Neutrophil (primary cell): ENCODE measurements at regions not wholly inside any gene's neighbourhood (a gene's known extent, or its start where the extent isn't known, plus 50 kb on each side); places are given as distances from the start of the nearest gene placed in this dataset.

Experiments
- H3K27ac ChIP-seq: fragments of 200-600 bp; sonication (generic); 2 replicates; pipeline ENCODE4 v1.5.1; 2016; ENCODE audit warnings: mild to moderate bottlenecking, moderate library complexity
- H3K27me3 ChIP-seq: fragments of 200-600 bp; sonication (generic); 2 replicates; pipeline ENCODE4 v1.6.0; 2016; ENCODE audit warnings: mild to moderate bottlenecking
- H3K36me3 ChIP-seq: fragments of 200-600 bp; sonication (generic); 2 replicates; pipeline ENCODE4 v1.5.1; 2017
- H3K4me1 ChIP-seq, 2 experiments: fragments of 200-600 bp in 1 of 2; sonication (generic) in 1 of 2; 1 replicate in 1 of 2; 2 replicates in 1 of 2; pipeline versions ENCODE4 v1.5.1 to v1.6.1; 2013 to 2016; ENCODE audit warnings: low read depth in 1 of 2, low read length in 1 of 2, mild to moderate bottlenecking in 1 of 2, moderate library complexity in 1 of 2; ENCODE audit not compliant: control insufficient read depth in 1 of 2, insufficient read depth in 1 of 2
- H3K4me3 ChIP-seq, 2 experiments: fragments of 200-600 bp in 1 of 2; sonication (generic) in 1 of 2; 1 replicate in 1 of 2; 2 replicates in 1 of 2; pipeline ENCODE4 v1.5.1; 2013 to 2016; ENCODE audit warnings: low read depth in 1 of 2, low read length in 1 of 2, mild to moderate bottlenecking in 1 of 2, moderate library complexity in 1 of 2
- H3K9me3 ChIP-seq: fragments of 200-600 bp; sonication (generic); 2 replicates; pipeline ENCODE4 v1.5.1; 2016
- TF ChIP-seq, protein P1 (sequence below): fragments of 200-600 bp; sonication (generic); IDR thresholded peaks from 2 replicates; pipeline ENCODE4 v1.5.1; 2016; ENCODE audit warnings: antibody characterized with exemption

DNA sequence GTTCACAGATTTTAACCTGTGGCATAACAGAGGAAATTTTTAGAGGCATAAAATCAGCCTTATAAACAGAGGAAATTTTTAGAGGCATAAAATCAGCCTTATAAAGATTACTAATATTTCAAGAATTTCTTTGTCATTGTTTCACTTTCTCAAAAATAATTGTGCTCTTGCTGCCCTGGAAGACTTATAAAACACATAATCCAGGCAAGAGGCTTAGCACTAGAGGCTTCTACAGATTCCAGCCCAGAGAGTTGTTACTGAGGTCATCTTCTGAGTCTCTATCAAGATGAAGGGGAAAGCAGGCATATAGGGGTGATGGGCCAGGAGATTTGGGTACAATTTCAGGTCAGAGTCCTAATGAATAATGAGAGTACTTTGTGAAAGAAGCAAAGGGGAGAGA is 85.7 kb downstream of the RFPL4B start:
- Histone ChIP-seq H3K27ac (no peak overlapping the region), H3K36me3 (no peaks in the 10 kb centered on the region), H3K4me1 (no peaks in the 10 kb centered on the region), H3K27me3 (no peaks in the 10 kb centered on the region), H3K9me3 (no peaks in the 10 kb centered on the region), H3K4me3 (no peak overlapping the region)
- TF ChIP-seq, protein P1, sequence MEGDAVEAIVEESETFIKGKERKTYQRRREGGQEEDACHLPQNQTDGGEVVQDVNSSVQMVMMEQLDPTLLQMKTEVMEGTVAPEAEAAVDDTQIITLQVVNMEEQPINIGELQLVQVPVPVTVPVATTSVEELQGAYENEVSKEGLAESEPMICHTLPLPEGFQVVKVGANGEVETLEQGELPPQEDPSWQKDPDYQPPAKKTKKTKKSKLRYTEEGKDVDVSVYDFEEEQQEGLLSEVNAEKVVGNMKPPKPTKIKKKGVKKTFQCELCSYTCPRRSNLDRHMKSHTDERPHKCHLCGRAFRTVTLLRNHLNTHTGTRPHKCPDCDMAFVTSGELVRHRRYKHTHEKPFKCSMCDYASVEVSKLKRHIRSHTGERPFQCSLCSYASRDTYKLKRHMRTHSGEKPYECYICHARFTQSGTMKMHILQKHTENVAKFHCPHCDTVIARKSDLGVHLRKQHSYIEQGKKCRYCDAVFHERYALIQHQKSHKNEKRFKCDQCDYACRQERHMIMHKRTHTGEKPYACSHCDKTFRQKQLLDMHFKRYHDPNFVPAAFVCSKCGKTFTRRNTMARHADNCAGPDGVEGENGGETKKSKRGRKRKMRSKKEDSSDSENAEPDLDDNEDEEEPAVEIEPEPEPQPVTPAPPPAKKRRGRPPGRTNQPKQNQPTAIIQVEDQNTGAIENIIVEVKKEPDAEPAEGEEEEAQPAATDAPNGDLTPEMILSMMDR: no peak

DNA sequence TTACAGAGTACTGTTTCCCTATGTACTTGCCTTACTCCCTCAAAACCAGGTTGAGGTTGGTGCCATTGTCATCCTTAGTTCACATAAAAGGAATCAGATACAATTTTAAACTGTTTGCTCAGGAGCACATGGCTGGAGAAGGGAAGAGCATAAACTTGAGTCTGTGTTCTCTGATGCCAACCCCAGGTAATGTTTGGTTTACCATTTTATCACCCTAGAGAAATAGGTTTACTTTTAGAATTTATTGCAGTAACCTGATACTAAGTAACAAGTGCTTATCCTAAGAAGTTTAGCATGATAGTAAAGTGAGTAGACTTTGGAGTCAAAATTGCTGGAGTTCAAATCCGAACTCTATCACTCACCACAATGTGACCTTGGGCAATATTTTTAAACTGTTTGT is 86.3 kb downstream of the RFPL4B start:
- Histone ChIP-seq H3K4me1 (no peaks in the 10 kb centered on the region), H3K9me3 (no peaks in the 10 kb centered on the region), H3K27me3 (no peaks in the 10 kb centered on the region), H3K27ac (no peak overlapping the region), H3K36me3 (no peaks in the 10 kb centered on the region), H3K4me3 (no peak overlapping the region)
- TF ChIP-seq, protein P1: no peak

DNA sequence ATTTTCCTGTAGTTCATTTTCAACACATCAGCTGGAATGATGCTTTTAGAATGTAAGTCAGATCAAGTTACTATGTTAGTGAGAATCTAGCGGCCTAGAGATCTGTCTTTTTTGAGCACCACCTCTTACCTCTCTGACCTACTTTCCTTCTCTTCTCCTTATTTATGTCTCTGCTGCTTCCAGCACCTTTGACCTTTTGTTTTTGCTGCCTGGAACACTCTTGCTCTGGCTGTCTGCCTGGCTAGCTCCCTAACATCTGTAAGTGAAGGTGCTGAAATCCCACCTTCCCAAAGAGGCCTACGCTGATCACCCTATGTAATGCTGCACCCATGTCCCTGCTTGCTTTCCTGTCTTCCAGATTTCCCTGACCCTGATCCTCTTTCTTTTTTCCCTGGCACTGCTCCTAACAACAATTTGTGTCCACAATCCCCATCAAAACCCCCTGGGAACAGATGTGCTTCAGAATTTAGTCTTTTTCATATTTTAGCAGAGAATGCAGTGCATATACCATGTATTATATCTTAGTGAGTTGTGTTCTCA is 87.8 kb downstream of the RFPL4B start:
- Histone ChIP-seq H3K36me3 (no peaks in the 10 kb centered on the region), H3K27ac (no peak overlapping the region), H3K4me1 (no peaks in the 10 kb centered on the region), H3K9me3 (no peaks in the 10 kb centered on the region), H3K4me3 (no peak overlapping the region), H3K27me3 (no peaks in the 10 kb centered on the region)
- TF ChIP-seq, protein P1: no peak

DNA sequence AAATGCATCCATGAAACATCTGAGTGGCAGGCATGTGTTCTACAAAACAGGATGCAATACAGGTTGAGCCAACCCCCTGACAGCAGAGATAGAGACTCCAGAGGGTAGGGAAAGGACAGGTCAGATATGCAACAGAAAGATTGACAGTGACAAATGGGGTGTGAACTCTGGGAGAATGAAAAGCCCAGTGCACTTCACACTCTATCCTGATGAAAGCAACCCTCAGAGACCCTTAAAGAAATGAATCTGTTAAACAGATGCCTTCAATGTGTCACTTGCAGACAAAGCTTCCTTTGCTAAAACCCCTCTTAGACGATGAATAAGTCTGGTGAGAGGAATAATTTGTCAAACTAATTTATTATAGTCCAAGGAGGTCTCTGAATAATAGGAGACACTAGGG is 89.9 kb downstream of the RFPL4B start:
- Histone ChIP-seq H3K36me3 (no peaks in the 10 kb centered on the region), H3K27me3 (no peaks in the 10 kb centered on the region), H3K27ac (no peak overlapping the region), H3K4me3 (no peak overlapping the region), H3K9me3 (no peaks in the 10 kb centered on the region), H3K4me1 (no peaks in the 10 kb centered on the region)
- TF ChIP-seq, protein P1: no peak

DNA sequence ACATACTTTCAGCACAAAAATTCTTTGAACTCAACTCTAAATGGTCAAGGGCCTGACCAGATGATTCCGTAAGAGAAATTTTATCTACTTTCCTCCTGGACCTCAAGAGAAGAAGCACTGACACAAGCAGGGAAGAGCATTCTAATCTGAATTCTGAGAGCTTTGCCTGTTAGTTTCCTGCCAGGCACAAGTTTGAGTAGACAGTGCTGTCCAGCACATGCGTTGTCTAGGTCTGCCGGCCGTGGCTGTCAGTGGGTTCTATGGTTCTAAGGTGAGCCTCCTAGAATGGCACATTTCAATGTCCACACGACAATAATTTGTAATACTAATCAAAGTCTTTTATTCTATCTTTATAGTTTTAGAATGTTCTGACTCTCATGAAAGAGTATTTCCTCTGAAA is 91.9 kb downstream of the RFPL4B start:
- H3K36me3 ChIP-seq: no peaks in the 10 kb centered on the region
- no peak overlapping the region for H3K4me3 ChIP-seq
- no peaks in the 10 kb centered on the region for H3K27me3 ChIP-seq
- no peaks in the 10 kb centered on the region for H3K9me3 ChIP-seq
- TF ChIP-seq, protein P1: no peak
- H3K4me1 ChIP-seq: no peaks in the 10 kb centered on the region
- no peak overlapping the region for H3K27ac ChIP-seq

DNA sequence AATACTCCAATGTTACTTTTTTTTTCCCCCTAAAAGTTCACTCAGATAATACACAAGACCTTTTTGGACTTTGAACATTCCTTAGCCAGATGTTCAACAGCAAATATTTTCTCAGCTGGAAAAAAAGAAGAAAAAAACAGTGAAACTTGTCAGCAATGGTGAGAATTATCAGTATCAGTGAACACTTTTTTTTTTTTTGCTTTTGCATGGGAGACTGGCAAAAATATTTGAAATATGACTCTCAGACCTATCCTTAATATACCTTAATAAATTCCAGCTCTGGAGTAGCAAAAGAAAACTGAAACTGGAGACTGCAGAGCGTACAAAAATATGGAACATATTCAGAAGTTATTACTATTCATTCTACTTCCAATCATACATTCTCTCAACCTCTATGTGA is 92.3 kb downstream of the RFPL4B start:
- TF ChIP-seq, protein P1: no peak
- Histone ChIP-seq H3K9me3 (no peaks in the 10 kb centered on the region), H3K36me3 (no peaks in the 10 kb centered on the region), H3K27ac (no peak overlapping the region), H3K4me3 (no peak overlapping the region), H3K4me1 (no peaks in the 10 kb centered on the region), H3K27me3 (no peaks in the 10 kb centered on the region)
